ENCODE measurements at regions not wholly inside any gene's neighbourhood (a gene's known extent, or its start where the extent isn't known, plus 50 kb on each side); places are given as distances from the start of the nearest gene placed in this dataset.

GRCh38 chr10:131728286-131729228 lies 172.3 kb upstream of the PPP2R2D start:
- H3K4me3 Mint-ChIP-seq: no peak overlapping the region
- H3K4me1 Mint-ChIP-seq (ENCODE audit: low read depth): no peaks in the 10 kb centered on the region
- no peaks in the 10 kb centered on the region for H3K27me3 Mint-ChIP-seq (ENCODE audit: low read depth)
- no peaks in the 10 kb centered on the region for H3K36me3 Mint-ChIP-seq (ENCODE audit: low read depth)
- no peak overlapping the region for H3K27ac Mint-ChIP-seq
- peaks cover 5% of the 10 kb centered on the region for H3K9me3 Mint-ChIP-seq

GRCh38 chr10:131729361-131729760 lies 171.4 kb upstream of the PPP2R2D start:
- Mint-ChIP-seq H3K4me1 (ENCODE audit: low read depth) (no peaks in the 10 kb centered on the region), H3K36me3 (ENCODE audit: low read depth) (no peaks in the 10 kb centered on the region), H3K4me3 (no peak overlapping the region)

GRCh38 chr10:131729938-131730660 lies 170.7 kb upstream of the PPP2R2D start:
- no peaks in the 10 kb centered on the region for H3K4me1 Mint-ChIP-seq (ENCODE audit: low read depth)
- no peak overlapping the region for H3K4me3 Mint-ChIP-seq
- H3K36me3 Mint-ChIP-seq (ENCODE audit: low read depth): no peaks in the 10 kb centered on the region
- H3K9me3 Mint-ChIP-seq: peaks cover 5% of the 10 kb centered on the region
- H3K27ac Mint-ChIP-seq: no peak overlapping the region
- no peaks in the 10 kb centered on the region for H3K27me3 Mint-ChIP-seq (ENCODE audit: low read depth)

More at GRCh38 chr10:131729361-131729760, 171.4 kb upstream of the PPP2R2D start:
- Mint-ChIP-seq H3K27me3 (ENCODE audit: low read depth) (no peaks in the 10 kb centered on the region), H3K9me3 (peaks cover 5% of the 10 kb centered on the region), H3K27ac (no peak overlapping the region)

- H3K9me3 Mint-ChIP-seq: peaks cover 5% of the 10 kb centered on the region
- H3K27ac Mint-ChIP-seq: no peak overlapping the region
- no peaks in the 10 kb centered on the region for H3K36me3 Mint-ChIP-seq (ENCODE audit: low read depth)
- no peaks in the 10 kb centered on the region for H3K4me1 Mint-ChIP-seq (ENCODE audit: low read depth)
- H3K4me3 Mint-ChIP-seq: no peak overlapping the region
- no peaks in the 10 kb centered on the region for H3K27me3 Mint-ChIP-seq (ENCODE audit: low read depth)
Observed at GRCh38 chr10:131730771-131731497, 169.9 kb upstream of the PPP2R2D start.

GRCh38 chr10:131731780-131732630 lies 168.8 kb upstream of the PPP2R2D start:
- H3K9me3 Mint-ChIP-seq: peaks cover 5% of the 10 kb centered on the region
- no peak overlapping the region for H3K4me3 Mint-ChIP-seq
- H3K4me1 Mint-ChIP-seq (ENCODE audit: low read depth): no peaks in the 10 kb centered on the region
- H3K36me3 Mint-ChIP-seq (ENCODE audit: low read depth): no peaks in the 10 kb centered on the region
- H3K27me3 Mint-ChIP-seq (ENCODE audit: low read depth): no peaks in the 10 kb centered on the region
- no peak overlapping the region for H3K27ac Mint-ChIP-seq

GRCh38 chr10:131732631-131733127 lies 168.1 kb upstream of the PPP2R2D start:
- Mint-ChIP-seq H3K9me3 (peaks cover 5% of the 10 kb centered on the region), H3K27me3 (ENCODE audit: low read depth) (no peaks in the 10 kb centered on the region), H3K36me3 (ENCODE audit: low read depth) (no peaks in the 10 kb centered on the region), H3K4me1 (ENCODE audit: low read depth) (no peaks in the 10 kb centered on the region), H3K4me3 (no peak overlapping the region), H3K27ac (no peak overlapping the region)

GRCh38 chr10:131733596-131733995 lies 167.2 kb upstream of the PPP2R2D start:
- H3K4me3 Mint-ChIP-seq: no peak overlapping the region
- H3K27me3 Mint-ChIP-seq (ENCODE audit: low read depth): no peaks in the 10 kb centered on the region
- H3K4me1 Mint-ChIP-seq (ENCODE audit: low read depth): no peaks in the 10 kb centered on the region
- H3K9me3 Mint-ChIP-seq: peaks cover 5% of the 10 kb centered on the region
- no peaks in the 10 kb centered on the region for H3K36me3 Mint-ChIP-seq (ENCODE audit: low read depth)
- H3K27ac Mint-ChIP-seq: no peak overlapping the region

- Mint-ChIP-seq H3K27me3 (ENCODE audit: low read depth) (no peaks in the 10 kb centered on the region), H3K27ac (no peak overlapping the region), H3K36me3 (ENCODE audit: low read depth) (no peaks in the 10 kb centered on the region), H3K9me3 (peaks cover 5% of the 10 kb centered on the region), H3K4me1 (ENCODE audit: low read depth) (no peaks in the 10 kb centered on the region), H3K4me3 (no peak overlapping the region)
Observed at GRCh38 chr10:131735577-131735976, 165.2 kb upstream of the PPP2R2D start.

GRCh38 chr10:131736321-131736980 lies 164.4 kb upstream of the PPP2R2D start:
- Mint-ChIP-seq H3K4me1 (ENCODE audit: low read depth) (no peaks in the 10 kb centered on the region), H3K27me3 (ENCODE audit: low read depth) (no peaks in the 10 kb centered on the region), H3K27ac (no peak overlapping the region), H3K9me3 (peaks cover 5% of the 10 kb centered on the region), H3K4me3 (no peak overlapping the region), H3K36me3 (ENCODE audit: low read depth) (no peaks in the 10 kb centered on the region)

- Mint-ChIP-seq H3K36me3 (ENCODE audit: low read depth) (no peaks in the 10 kb centered on the region), H3K27me3 (ENCODE audit: low read depth) (no peaks in the 10 kb centered on the region), H3K4me1 (ENCODE audit: low read depth) (no peaks in the 10 kb centered on the region), H3K9me3 (no peaks in the 10 kb centered on the region), H3K4me3 (no peak overlapping the region), H3K27ac (no peak overlapping the region)
Observed at GRCh38 chr10:131737543-131738395, 163.0 kb upstream of the PPP2R2D start.

GRCh38 chr10:131738396-131738735 lies 162.4 kb upstream of the PPP2R2D start:
- Mint-ChIP-seq H3K27ac (no peak overlapping the region), H3K27me3 (ENCODE audit: low read depth) (no peaks in the 10 kb centered on the region), H3K9me3 (no peaks in the 10 kb centered on the region), H3K4me1 (ENCODE audit: low read depth) (no peaks in the 10 kb centered on the region), H3K36me3 (ENCODE audit: low read depth) (no peaks in the 10 kb centered on the region), H3K4me3 (no peak overlapping the region)

GRCh38 chr10:131739206-131739605 lies 161.6 kb upstream of the PPP2R2D start:
- Mint-ChIP-seq H3K4me3 (no peak overlapping the region), H3K36me3 (ENCODE audit: low read depth) (no peaks in the 10 kb centered on the region), H3K27me3 (ENCODE audit: low read depth) (peaks cover 4% of the 10 kb centered on the region), H3K27ac (no peak overlapping the region), H3K9me3 (no peaks in the 10 kb centered on the region), H3K4me1 (ENCODE audit: low read depth) (peaks cover 4% of the 10 kb centered on the region)

GRCh38 chr10:131742500-131742951 lies 158.3 kb upstream of the PPP2R2D start:
- H3K9me3 Mint-ChIP-seq: no peaks in the 10 kb centered on the region
- H3K4me1 Mint-ChIP-seq (ENCODE audit: low read depth): peaks cover 5% of the 10 kb centered on the region
- peaks cover 5% of the 10 kb centered on the region for H3K27me3 Mint-ChIP-seq (ENCODE audit: low read depth)
- no peak overlapping the region for H3K4me3 Mint-ChIP-seq
- H3K27ac Mint-ChIP-seq: no peak overlapping the region
- no peaks in the 10 kb centered on the region for H3K36me3 Mint-ChIP-seq (ENCODE audit: low read depth)
